IMR-90 (cell line): ENCODE measurements at regions not wholly inside any gene's neighbourhood (a gene's known extent, or its start where the extent isn't known, plus 50 kb on each side); places are given as distances from the start of the nearest gene placed in this dataset.

Experiments used
- ATAC-seq: fragments of 200-7000 bp; cut with Tn5 transposase; 2 replicates; pipeline ENCODE4 v1.9.1; 2020; ENCODE audit warnings: low read depth, mild to moderate bottlenecking, moderate library complexity
- BruUV-seq: library from RNA; stranded (reverse); fragments of 400-500 nt; replicated peaks from 2 replicates; lab custom pipeline; 2021; lab: Mats Ljungman, UMichigan
- CTCF ChIA-PET: fragments of 300-600 bp; formaldehyde crosslinking; extraction: SDS; loops from one replicate; lab custom pipeline; 2021; ENCODE audit warnings: antibody characterized with exemption; lab: Yijun Ruan, JAX
- POLR2A ChIA-PET: fragments of 300-600 bp; sonication (Branson Sonifier 250); formaldehyde crosslinking; loops from one replicate; lab custom pipeline; 2022; ENCODE audit warnings: antibody characterized with exemption; ENCODE audit not compliant: unreplicated experiment; lab: Charles Lee
- DNase-seq: peaks from one replicate; pipeline ENCODE4 v3.0.0; 2013
- H2AFZ ChIP-seq: replicated peaks from 2 replicates; pipeline ENCODE3; 2013; ENCODE audit warnings: low read length, mild to moderate bottlenecking; ENCODE audit not compliant: poor library complexity
- H2AK5ac ChIP-seq: 2 replicates; pipeline ENCODE4 v1.6.1; 2013; ENCODE audit warnings: low read depth, low read length, inconsistent platforms
- H2AK9ac ChIP-seq: replicated peaks from 2 replicates; pipeline ENCODE3; 2013; ENCODE audit warnings: mild to moderate bottlenecking, low read depth, low read length, moderate library complexity; ENCODE audit not compliant: poor library complexity
- H2BK120ac ChIP-seq: 2 replicates; pipeline ENCODE4 v1.6.1; 2013; ENCODE audit warnings: low read depth, low read length, inconsistent platforms
- H2BK15ac ChIP-seq: 3 replicates; pipeline ENCODE4 v1.6.1; 2013; ENCODE audit warnings: low read depth, low read length, inconsistent platforms
- H2BK20ac ChIP-seq: 2 replicates; pipeline ENCODE4 v1.6.1; 2013; ENCODE audit warnings: low read depth, mild to moderate bottlenecking, inconsistent platforms, low read length, moderate library complexity
- H2BK5ac ChIP-seq: 2 replicates; pipeline ENCODE4 v1.6.1; 2013; ENCODE audit warnings: mild to moderate bottlenecking, low read depth, low read length, inconsistent platforms; ENCODE audit not compliant: poor library complexity, severe bottlenecking
- H3K14ac ChIP-seq: replicated peaks from 2 replicates; pipeline ENCODE4 v1.6.1; 2013; ENCODE audit warnings: low read depth, low read length, inconsistent platforms
- H3K18ac ChIP-seq: 2 replicates; pipeline ENCODE4 v1.6.1; 2013; ENCODE audit warnings: low read depth, low read length, control low read depth
- H3K23ac ChIP-seq: 2 replicates; pipeline ENCODE4 v1.6.1; 2013; ENCODE audit warnings: low read depth, low read length, inconsistent platforms
- H3K27ac ChIP-seq: 2 replicates; pipeline ENCODE4 v1.5.1; 2013; ENCODE audit warnings: mild to moderate bottlenecking, control low read depth, low read length; ENCODE audit not compliant: insufficient read depth
- H3K27me3 ChIP-seq: 2 replicates; pipeline ENCODE4 v1.6.1; 2013; ENCODE audit warnings: low read length; ENCODE audit not compliant: control insufficient read depth, insufficient read depth
- H3K36me3 ChIP-seq: 2 replicates; pipeline ENCODE4 v1.6.1; 2013; ENCODE audit warnings: low read length, mixed read lengths; ENCODE audit not compliant: control insufficient read depth, insufficient read depth
- H3K4ac ChIP-seq: 2 replicates; pipeline ENCODE4 v1.6.1; 2013; ENCODE audit warnings: low read depth, low read length, inconsistent platforms
- H3K4me1 ChIP-seq: 2 replicates; pipeline ENCODE4 v1.6.1; 2013; ENCODE audit warnings: low read length, mixed read lengths; ENCODE audit not compliant: control insufficient read depth, insufficient read depth
- H3K4me2 ChIP-seq: 2 replicates; pipeline ENCODE4 v1.6.1; 2013; ENCODE audit warnings: low read depth, mild to moderate bottlenecking, control low read depth, low read length, moderate library complexity
- H3K4me3 ChIP-seq: 2 replicates; pipeline ENCODE4 v1.5.1; 2013; ENCODE audit warnings: low read depth, mild to moderate bottlenecking, control low read depth, low read length, moderate library complexity; ENCODE audit not compliant: insufficient read depth
- H3K56ac ChIP-seq: 2 replicates; pipeline ENCODE4 v1.6.1; 2013; ENCODE audit warnings: low read length, inconsistent platforms; ENCODE audit not compliant: insufficient read depth; ENCODE audit errors: extremely low read depth
- H3K79me1 ChIP-seq, 2 experiments: 2 replicates each; pipeline ENCODE4 v1.6.1; 2013; ENCODE audit warnings: low read length in 2 of 2, inconsistent platforms in 1 of 2, low read depth in 1 of 2
- H3K9ac ChIP-seq: 2 replicates; pipeline ENCODE4 v1.6.1; 2013; ENCODE audit warnings: low read depth, low read length, control low read depth
- H3K9me1 ChIP-seq: 2 replicates; pipeline ENCODE4 v1.6.1; 2013; ENCODE audit warnings: low read length, inconsistent platforms; ENCODE audit not compliant: insufficient read depth
- H3K9me3 ChIP-seq: 2 replicates; pipeline ENCODE4 v1.6.1; 2013; ENCODE audit warnings: low read length; ENCODE audit not compliant: control insufficient read depth, insufficient read depth
- H4K20me1 ChIP-seq: 2 replicates; pipeline ENCODE4 v1.6.1; 2013; ENCODE audit warnings: low read length, inconsistent platforms; ENCODE audit not compliant: insufficient read depth
- H4K5ac ChIP-seq: 2 replicates; pipeline ENCODE4 v1.6.1; 2013; ENCODE audit warnings: mild to moderate bottlenecking, low read depth, low read length, control low read depth
- H4K8ac ChIP-seq, 2 experiments: 2 replicates each; pipeline ENCODE4 v1.6.1; 2013; ENCODE audit warnings: low read depth in 2 of 2, low read length in 2 of 2, control low read depth in 1 of 2, inconsistent platforms in 1 of 2
- H4K91ac ChIP-seq: 2 replicates; pipeline ENCODE4 v1.6.1; 2013; ENCODE audit warnings: low read depth, low read length, inconsistent platforms; ENCODE audit not compliant: insufficient read depth
- FOS ChIP-seq: fragments of 150-350 bp; IDR thresholded peaks from 2 replicates; pipeline ENCODE4 v1.6.1; 2016; ENCODE audit warnings: low read depth, low read length
- NFE2L2 ChIP-seq: fragments of 150-350 bp; IDR thresholded peaks from 2 replicates; pipeline ENCODE4 v1.6.1; 2016; ENCODE audit warnings: low read depth, mild to moderate bottlenecking, low read length
- SMC3 ChIP-seq: fragments of 150-350 bp; IDR thresholded peaks from 2 replicates; pipeline ENCODE4 v1.6.1; 2016; ENCODE audit warnings: low read depth, mild to moderate bottlenecking, antibody characterized with exemption, low read length, moderate library complexity
- WGBS, 2 experiments: methylation state at CpG; one replicate each; pipeline versions ENCODE4 v1.1.5 to v1.1.7; 2013; ENCODE audit warnings: missing lambda C conversion rate in 2 of 2; ENCODE audit not compliant: insufficient read length in 1 of 2; ENCODE audit errors: extremely low coverage in 2 of 2; 5-methylcytosine and 5-hydroxymethylcytosine counted together
- dilution Hi-C: fragments of 300-500 bp; cut with HindIII; formaldehyde crosslinking; loops from one replicate; pipeline ENCODE4 v1.14.3; 2018; ENCODE audit warnings: low sequenced_read_pairs; ENCODE audit not compliant: unreplicated experiment
- in situ Hi-C: fragments of 300-500 bp; cut with MboI; formaldehyde crosslinking; loops from 3 replicates; pipeline ENCODE4 v1.14.3; 2019; ENCODE audit warnings: low sequenced_read_pairs, inconsistent platforms, mixed read lengths
- intact Hi-C: fragments of 100-400 bp; cut with micrococcal nuclease; formaldehyde crosslinking; loops from 2 replicates; pipeline ENCODE4 v1.10.0; 2022
- TF ChIP-seq, protein P1 (sequence below): fragments of 150-350 bp; IDR thresholded peaks from 2 replicates; pipeline ENCODE4 v1.6.1; 2016; ENCODE audit warnings: low read depth, mild to moderate bottlenecking, low read length, moderate library complexity, borderline replicate concordance

DNA sequence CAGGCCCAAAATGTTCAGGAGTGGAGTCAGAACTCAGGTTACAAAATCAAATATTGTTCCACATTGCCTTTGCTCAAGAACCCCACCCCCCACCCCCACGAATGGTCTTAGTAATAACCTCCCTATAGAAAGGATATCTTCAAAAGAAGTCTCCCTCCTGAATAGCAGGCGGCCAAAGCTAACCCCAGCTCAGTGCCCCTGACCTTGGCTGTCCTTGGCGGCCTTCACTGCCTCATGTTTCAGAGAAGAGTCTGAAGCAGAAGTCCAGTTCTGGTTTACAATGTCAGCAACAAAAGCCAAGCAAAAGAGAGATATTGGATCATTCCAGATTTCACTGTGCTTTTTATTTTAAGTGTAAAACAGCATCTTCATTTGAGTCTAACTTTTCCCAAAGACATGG, 476.5 kb upstream of the NRP1 start:
- POLR2A ChIA-PET: no interaction called here
- no peak overlapping the region for H4K5ac ChIP-seq
- BruUV-seq: no TSS peak

More for the DNA sequence above, 476.5 kb upstream of the NRP1 start:
- dilution Hi-C loops: no loop called here
- Histone ChIP-seq H4K91ac (no peak overlapping the region), H2AK5ac (no peak overlapping the region), H4K20me1 (no peaks in the 10 kb centered on the region), H2BK20ac (no peak overlapping the region), H3K36me3 (no peaks in the 10 kb centered on the region), H3K23ac (no peak overlapping the region), H3K27me3 (peaks cover 7% of the 10 kb centered on the region), H3K27ac (no peak overlapping the region), H3K4ac (no peak overlapping the region), H2BK5ac (no peak overlapping the region), H3K79me1 (no peaks in the 10 kb centered on the region), H3K4me3 (no peak overlapping the region), H2BK120ac (no peak overlapping the region), H3K4me1 (no peaks in the 10 kb centered on the region), H3K9me3 (no peaks in the 10 kb centered on the region), H3K4me2 (no peak overlapping the region), H4K8ac (no peak overlapping the region), H3K56ac (no peak overlapping the region), H3K9ac (no peak overlapping the region), H2AK9ac (no peak overlapping the region), H3K9me1 (no peaks in the 10 kb centered on the region), H2AFZ (no peak overlapping the region), H2BK15ac (no peak overlapping the region), H3K18ac (no peak overlapping the region), H3K14ac (no peak overlapping the region)
- WGBS, 2 experiments: no CpG with 5 or more reads among the region's 3 CpGs
- TF ChIP-seq, protein P1, sequence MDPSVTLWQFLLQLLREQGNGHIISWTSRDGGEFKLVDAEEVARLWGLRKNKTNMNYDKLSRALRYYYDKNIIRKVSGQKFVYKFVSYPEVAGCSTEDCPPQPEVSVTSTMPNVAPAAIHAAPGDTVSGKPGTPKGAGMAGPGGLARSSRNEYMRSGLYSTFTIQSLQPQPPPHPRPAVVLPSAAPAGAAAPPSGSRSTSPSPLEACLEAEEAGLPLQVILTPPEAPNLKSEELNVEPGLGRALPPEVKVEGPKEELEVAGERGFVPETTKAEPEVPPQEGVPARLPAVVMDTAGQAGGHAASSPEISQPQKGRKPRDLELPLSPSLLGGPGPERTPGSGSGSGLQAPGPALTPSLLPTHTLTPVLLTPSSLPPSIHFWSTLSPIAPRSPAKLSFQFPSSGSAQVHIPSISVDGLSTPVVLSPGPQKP: no peak
- TF ChIP-seq FOS: no peak
- TF ChIP-seq SMC3: no peak
- TF ChIP-seq NFE2L2: no peak
- in situ Hi-C loops: no loop called here
- no peak for ATAC-seq
- no peak for DNase-seq
- intact Hi-C loops: no loop called here
- CTCF ChIA-PET: no interaction called here
